Heart left ventricle (tissue), 13 donors: ENCODE measurements at regions not wholly inside any gene's neighbourhood (a gene's known extent, or its start where the extent isn't known, plus 50 kb on each side); places are given as distances from the start of the nearest gene placed in this dataset.

ENCODE experiments used
- CTCF ChIP-seq, 12 donors: fragments of 200-600 bp; sonication (generic) in 4 of 12; IDR thresholded peaks; one replicate each; pipeline versions ENCODE4 v1.5.0 to v1.8.0; 2018 to 2022; ENCODE audit warnings: antibody characterized with exemption in 12 of 12, mild to moderate bottlenecking in 5 of 12
- POLR2A ChIP-seq, 2 donors: fragments of 450-650 bp; IDR thresholded peaks; one replicate each; pipeline ENCODE4 v1.6.1; 2017; ENCODE audit warnings: antibody characterized with exemption in 2 of 2, mild to moderate bottlenecking in 2 of 2, moderate library complexity in 2 of 2
- donor health status: ischemic (EF 13 %, LVEDD 7.1; RV severe dilation, severe dysfunction).
- donor health status: DM: no; HTN: yes; CAD: no.
- donor health status: DM: no; HTN: no; CAD: no.
- donor health status: ischemic (EF 25% LVEDD 6.9; RV normal size, moderate dysfunction).
- donor health status: ischemic (EF 25% LVEDD 5.7; RV mildly dilated, moderate dysfunction).
- donor health status: ischemic (EF 35%, LVEDD 5.7; RV mildly dilated, moderate dysfunction).
- donor health status: nonischemic (EF 11% LVEDD 7.7; RV severe dilation, severe dysfunction).
- donor health status: DM: yes; HTN: yes; CAD: no.
- donor health status: PGD.
- donor health status: ischemic (EF 29% LVEDD 5.4; RV normal size, mild dysfunction).
- donor health status: nonischemic (EF 23%, LVEDD 6.1; RV moderate dilation, normal function).

DNA sequence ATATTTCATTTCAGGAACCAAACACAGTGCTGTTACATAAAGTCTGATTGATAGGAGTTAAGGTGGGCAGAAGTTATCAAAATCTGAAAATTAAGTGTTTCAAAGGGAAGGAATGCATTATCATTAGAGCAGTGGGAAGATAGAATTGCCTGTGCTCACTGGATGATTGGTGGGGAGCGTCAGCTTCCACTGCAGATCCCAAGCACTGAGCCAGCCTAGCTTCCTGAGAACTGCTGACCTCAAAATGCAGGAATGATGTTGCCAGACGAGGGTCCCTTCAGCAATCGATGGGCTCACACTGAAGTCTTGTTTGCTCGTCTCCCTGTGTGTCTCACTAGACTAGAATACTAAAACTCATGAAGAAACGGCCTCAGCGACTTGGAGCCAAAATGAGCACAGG lies 110.0 kb upstream of the PHACTR1 start:
- no peak for TF ChIP-seq CTCF (IDR thresholded peaks at IDR 0.05)
- TF ChIP-seq POLR2A (IDR thresholded peaks at IDR 0.05): no peak
